GM08714 (cell line): ENCODE measurements at regions not wholly inside any gene's neighbourhood (a gene's known extent, or its start where the extent isn't known, plus 50 kb on each side); places are given as distances from the start of the nearest gene placed in this dataset.
A peak's percentile ranks its signal among the peaks of the same experiment; 100 is the strongest.

Experiments
- H3K4me3 ChIP-seq: fragments of 200-500 bp; sonication (Bioruptor generic); 2 replicates; pipeline ENCODE4 v1.5.1; 2014; ENCODE audit warnings: mild to moderate bottlenecking, low read length, inconsistent platforms
- ZNF274 ChIP-seq: IDR thresholded peaks from 2 replicates; pipeline ENCODE4 v1.6.1; 2012; ENCODE audit warnings: mild to moderate bottlenecking, low read depth, low read length

- no peak for TF ChIP-seq ZNF274
These were observed 285.3 kb upstream of the KLF14 start for GRCh38 chr7:131019351-131019750.

GRCh38 chr7:131020759-131021261 is 286.8 kb upstream of the KLF14 start:
- no peak overlapping the region; the same call in 1 of the 2 replicates for H3K4me3 ChIP-seq
- no peak for TF ChIP-seq ZNF274

More at GRCh38 chr7:131019351-131019750, 285.3 kb upstream of the KLF14 start:
- H3K4me3 ChIP-seq = no peak overlapping the region

- no peak for TF ChIP-seq ZNF274
- no peak overlapping the region; the same call in 1 of the 2 replicates for H3K4me3 ChIP-seq
These were observed 287.5 kb upstream of the KLF14 start for GRCh38 chr7:131021460-131021859.

GRCh38 chr7:131021902-131022301 is 287.9 kb upstream of the KLF14 start:
- no peak for TF ChIP-seq ZNF274
- H3K4me3 ChIP-seq = no peak overlapping the region; the same call in 1 of the 2 replicates

- H3K4me3 ChIP-seq = no peak overlapping the region
- TF ChIP-seq ZNF274 = no peak
These were observed 292.4 kb upstream of the KLF14 start for GRCh38 chr7:131026297-131027000.

GRCh38 chr7:131027287-131027773 is 293.3 kb upstream of the KLF14 start:
- no peak overlapping the region for H3K4me3 ChIP-seq
- TF ChIP-seq ZNF274 = no peak

- no peak for TF ChIP-seq ZNF274
- no peak overlapping the region for H3K4me3 ChIP-seq
These were observed 294.3 kb upstream of the KLF14 start for GRCh38 chr7:131028295-131028694.

- H3K4me3 ChIP-seq = no peak overlapping the region
- TF ChIP-seq ZNF274 = no peak
These were observed 295.0 kb upstream of the KLF14 start for GRCh38 chr7:131029002-131029401.

- no peak for TF ChIP-seq ZNF274
- H3K4me3 ChIP-seq = peak overlapping the region; percentile 35; the same call in 1 of the 2 replicates
These were observed 296.4 kb upstream of the MKLN1 start for GRCh38 chr7:131031099-131031868.

- no peak for TF ChIP-seq ZNF274
These were observed 294.9 kb upstream of the MKLN1 start for GRCh38 chr7:131032786-131033185.

GRCh38 chr7:131034166-131034881 is 293.4 kb upstream of the MKLN1 start:
- TF ChIP-seq ZNF274 = no peak
- no peak overlapping the region for H3K4me3 ChIP-seq

More at GRCh38 chr7:131032786-131033185, 294.9 kb upstream of the MKLN1 start:
- H3K4me3 ChIP-seq = no peak overlapping the region

- no peak for TF ChIP-seq ZNF274
- H3K4me3 ChIP-seq = no peak overlapping the region
These were observed 292.4 kb upstream of the MKLN1 start for GRCh38 chr7:131035088-131035770.

GRCh38 chr7:131038153-131038552 is 289.5 kb upstream of the MKLN1 start:
- TF ChIP-seq ZNF274 = no peak
- no peak overlapping the region for H3K4me3 ChIP-seq

- TF ChIP-seq ZNF274 = no peak
- no peak overlapping the region for H3K4me3 ChIP-seq
These were observed 288.3 kb upstream of the MKLN1 start for GRCh38 chr7:131039355-131039762.

GRCh38 chr7:131039836-131040235 is 287.8 kb upstream of the MKLN1 start:
- no peak overlapping the region for H3K4me3 ChIP-seq
- TF ChIP-seq ZNF274 = no peak
